HG03439 (cell line): ENCODE measurements at regions not wholly inside any gene's neighbourhood (a gene's known extent, or its start where the extent isn't known, plus 50 kb on each side); places are given as distances from the start of the nearest gene placed in this dataset.

Experiments
- ATAC-seq: cut with Tn5 transposase; IDR thresholded peaks from one replicate; pipeline ENCODE4 v1.9.1; 2021; ENCODE audit warnings: mild to moderate bottlenecking, moderate library complexity; ENCODE audit not compliant: unreplicated experiment

DNA sequence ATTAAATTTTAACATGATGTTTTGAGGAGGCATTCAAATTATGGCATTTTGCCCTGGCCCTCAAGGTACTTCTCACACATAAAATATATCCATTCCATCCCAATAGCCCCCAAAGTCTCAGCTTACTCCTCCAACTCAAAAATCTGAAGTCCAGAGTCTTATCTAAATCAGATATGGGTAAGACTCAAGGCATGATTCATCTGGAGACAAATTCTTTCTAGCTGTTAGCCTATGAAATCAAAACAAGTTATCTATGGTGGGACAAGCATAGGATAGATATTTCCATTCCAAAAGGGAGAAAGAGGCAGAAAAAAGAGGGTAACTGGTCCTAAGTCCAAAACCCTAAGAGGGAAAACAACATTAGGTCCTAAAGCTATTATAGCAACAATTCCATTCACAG, 408.4 kb downstream of the ZNF608 start:
- no peak for ATAC-seq

DNA sequence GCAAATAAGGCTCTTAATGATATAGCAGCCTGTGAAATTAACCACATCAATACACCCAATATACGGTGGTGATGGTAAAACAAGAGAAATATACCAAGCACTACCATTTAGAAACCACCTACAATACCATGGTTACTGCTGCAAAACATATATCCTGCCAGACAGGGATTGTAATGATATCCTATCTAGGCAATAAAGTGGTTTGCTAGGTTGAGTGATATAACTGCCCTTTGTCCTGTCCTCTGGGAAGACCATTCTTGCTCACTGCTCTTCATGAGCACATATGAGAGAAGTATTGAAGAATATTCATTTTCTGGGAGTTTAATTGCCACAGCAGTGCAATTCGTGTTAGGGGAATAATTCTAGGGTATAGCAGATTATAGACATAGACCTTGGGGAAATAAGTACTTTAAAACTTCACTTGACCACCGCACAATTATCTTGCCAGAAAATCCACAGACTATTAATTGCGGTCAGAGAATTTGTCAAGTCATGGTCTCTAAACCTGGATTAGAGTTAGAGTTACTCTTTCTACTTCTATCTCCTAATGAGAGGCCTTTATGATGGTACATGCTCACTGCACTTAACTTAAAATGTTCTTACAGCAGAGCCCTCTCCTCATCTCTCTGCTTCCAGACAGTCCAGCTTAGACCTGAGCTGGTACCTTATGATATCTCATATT, 413.0 kb downstream of the ZNF608 start:
- ATAC-seq: no peak

DNA sequence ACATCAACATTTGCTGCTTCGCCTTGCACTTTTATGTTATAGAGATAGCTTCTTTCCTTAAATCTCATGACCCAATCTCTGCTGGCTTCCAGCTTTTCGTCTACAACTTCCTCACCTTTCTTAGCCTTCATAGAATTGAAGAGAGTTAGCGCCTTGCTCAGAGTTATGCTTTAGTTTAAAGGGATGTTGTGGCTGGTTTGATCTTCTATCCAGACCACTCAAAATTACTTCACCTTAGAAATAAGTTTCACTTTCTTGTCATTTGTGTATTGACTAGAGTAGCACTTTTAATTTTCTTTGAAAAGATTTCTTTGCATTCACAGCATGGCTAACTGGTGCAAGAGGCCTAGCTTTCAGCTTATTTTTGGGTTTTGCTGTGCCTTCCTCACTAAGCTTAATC, 414.2 kb downstream of the ZNF608 start:
- no peak for ATAC-seq

DNA sequence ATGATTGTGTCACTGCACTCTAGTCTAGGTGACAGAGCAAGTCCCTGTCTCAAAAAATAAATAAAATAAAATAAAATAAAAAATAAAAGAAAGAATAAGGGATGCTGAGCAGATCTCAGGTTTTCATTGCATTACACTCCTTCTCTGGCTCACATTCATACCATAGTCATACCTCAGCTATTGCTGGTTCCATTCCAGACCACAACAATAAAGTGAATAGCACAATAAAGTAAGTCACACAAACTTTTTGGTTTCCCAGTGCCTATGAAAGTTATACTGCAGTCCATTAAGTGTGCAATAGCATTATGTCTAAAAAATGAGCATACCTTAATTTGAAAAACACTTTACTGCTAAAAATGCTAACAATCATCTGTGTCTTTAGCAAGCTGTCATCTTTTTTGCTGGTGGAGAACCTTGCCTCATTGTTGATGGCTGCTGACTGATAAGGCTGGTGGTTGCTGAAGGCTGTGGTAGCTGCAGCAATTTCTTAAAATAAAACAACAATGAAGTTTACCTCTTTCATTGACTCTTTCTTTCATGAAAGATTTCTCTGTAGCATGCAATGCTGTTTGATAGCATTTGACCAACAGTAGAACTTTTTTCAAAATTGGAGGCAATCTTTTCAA, 415.7 kb downstream of the ZNF608 start:
- ATAC-seq: no peak

DNA sequence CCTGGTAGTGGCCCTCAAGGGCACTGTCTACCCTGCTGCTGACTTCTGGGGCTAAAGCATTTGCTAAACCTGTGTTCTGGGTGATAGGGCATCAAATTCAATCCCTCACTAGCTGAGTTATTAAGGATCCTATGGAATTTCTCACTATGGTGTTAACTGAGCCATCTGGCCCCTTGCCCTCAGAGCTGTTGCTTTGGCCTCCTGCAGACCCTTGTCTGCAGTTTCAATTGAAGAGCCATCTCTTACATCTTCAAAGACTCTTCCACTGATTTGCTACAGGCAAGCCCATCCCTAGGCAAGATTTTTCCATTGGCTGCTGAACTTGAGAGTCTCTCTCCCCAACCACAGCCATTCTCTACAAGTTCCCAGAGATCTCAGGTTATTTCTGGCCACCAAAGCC, 418.2 kb downstream of the ZNF608 start:
- no peak for ATAC-seq

DNA sequence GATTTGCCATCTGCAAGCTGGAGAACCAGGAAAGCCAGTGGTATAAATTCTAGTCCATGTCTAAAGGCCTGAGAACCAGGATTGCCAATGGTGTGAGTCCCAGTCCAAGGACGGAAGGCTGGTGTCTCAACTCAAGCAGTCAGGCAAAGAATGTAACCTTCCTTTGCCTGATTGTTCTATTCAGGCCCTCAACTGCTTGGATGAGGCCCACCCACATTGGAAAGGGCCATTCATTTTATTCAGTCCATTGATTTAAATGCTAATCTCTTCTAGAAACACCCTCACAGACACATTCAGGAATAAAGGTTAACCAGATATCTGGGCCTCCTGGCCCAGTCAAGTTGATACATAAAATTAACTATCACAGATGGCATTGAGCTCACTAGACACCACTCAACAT, 427.8 kb downstream of the ZNF608 start:
- ATAC-seq: no peak

DNA sequence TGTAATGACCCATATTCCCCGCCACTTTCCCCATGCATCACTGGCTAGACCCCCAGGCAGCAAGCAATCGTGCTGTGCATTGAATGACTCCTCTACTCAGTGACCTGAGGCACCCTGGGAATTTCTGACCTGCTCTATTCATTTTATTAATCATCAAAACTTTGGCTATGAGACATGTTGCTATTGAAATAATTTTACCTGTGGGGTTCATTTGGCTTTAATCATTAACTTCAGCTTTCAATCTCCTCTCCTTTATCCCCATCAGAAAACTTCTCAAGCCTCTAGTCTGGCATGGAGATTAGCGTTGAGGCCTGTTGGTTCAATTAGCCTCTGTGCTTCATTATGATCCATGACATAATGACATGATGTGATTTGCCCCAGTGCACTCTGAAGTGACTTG, 429.0 kb downstream of the ZNF608 start:
- ATAC-seq: no peak

DNA sequence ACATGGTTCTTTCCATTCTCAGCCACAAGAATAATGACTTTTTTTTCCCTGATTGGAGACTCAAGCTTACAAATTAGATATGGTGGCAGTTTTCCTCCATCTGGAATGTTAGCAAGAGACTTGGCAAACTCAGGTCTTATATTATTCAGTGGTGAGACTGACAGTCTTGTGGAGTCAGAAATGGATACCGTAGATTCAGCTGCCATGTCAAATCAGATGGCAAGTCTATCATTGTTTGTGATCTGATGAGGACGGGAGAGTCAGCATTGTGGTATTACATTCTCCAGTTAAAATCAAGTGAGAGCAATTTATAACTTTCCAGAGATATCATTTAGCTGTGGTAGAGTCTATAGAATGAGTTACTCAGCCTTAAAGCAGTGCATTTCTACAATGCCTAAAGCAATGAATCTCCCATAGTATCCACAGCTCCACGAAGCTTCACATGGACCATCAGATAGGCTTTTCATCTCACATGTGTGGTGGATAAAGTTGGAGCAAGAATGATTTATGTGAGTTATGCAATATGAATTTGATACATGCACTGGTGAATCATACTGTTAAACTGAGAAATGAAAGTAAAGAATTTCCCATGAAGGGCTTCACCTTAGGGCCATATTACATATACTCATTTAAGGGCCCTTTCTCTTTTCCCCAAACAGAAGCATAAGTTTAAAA, 430.6 kb downstream of the ZNF608 start:
- ATAC-seq: no peak

DNA sequence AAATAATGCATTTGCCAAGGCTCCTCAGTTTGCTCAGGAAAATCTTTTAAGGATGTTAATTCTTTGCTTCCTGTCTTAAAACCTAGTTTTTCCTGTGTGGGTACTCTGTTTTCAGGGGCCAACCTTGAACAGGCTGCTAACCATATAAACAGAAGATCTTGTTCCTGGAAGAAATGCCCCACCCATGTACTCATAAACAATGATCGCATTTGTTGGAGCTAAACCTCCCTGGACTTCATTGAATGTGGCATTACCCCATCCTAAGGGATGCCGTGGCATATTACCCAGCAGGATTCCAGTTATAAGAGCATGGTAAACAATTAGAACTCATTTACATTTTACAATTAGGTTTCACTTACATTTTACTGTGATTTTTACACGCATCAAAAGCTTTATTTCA, 436.0 kb downstream of the ZNF608 start:
- ATAC-seq: no peak

DNA sequence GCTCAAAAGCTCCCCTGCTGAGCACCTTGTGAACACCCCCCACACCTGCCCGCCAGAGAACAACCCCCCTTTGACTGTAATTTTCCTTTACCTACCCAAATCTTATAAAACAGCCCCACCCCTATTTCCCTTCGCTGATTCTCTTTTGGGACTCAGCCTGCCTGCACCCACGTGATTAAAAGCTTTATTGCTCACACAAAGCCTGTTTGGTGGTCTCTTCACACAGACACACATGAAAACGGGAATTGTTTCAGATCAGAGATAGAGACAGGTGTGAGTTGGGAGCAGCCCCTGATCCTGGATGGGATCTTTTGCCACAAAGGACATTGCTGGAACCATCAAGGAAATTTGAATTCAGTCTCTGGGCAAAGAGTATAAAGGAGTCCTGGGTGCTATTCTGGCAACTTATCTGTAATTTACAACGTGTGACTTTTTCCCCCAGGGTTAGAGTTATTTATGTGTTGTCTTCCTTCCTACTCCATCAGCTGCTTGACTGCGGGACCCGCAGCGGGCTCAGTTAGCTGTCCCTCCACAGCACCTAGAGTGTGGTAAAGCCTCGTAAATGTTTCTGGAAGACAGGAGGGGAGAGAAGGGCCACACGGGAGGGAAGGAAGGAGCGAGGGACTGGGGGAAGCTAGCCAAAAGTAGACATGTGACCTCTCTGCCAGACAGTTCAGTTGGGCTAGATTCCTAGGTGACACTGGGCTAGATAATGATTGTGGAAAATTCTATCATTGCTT, 437.0 kb downstream of the ZNF608 start:
- no peak for ATAC-seq

DNA sequence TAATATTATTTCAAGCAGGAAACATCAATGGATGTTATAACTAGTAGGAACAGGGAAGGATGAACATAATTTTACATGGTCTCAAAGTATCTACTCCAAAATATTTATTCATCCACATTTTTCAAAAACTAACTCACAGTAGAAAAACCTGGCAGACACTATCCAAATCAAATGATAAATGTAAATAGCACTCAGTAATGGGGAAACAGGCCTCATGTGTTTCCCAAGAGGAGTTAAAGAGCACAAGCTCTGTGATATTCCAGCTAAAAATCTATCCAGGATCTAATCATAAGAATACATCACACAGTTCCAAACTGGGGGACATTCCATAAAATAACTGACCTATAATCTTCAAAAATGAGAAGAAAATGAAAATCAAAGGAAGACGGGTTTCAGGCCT, 443.1 kb downstream of the ZNF608 start:
- ATAC-seq: no peak

DNA sequence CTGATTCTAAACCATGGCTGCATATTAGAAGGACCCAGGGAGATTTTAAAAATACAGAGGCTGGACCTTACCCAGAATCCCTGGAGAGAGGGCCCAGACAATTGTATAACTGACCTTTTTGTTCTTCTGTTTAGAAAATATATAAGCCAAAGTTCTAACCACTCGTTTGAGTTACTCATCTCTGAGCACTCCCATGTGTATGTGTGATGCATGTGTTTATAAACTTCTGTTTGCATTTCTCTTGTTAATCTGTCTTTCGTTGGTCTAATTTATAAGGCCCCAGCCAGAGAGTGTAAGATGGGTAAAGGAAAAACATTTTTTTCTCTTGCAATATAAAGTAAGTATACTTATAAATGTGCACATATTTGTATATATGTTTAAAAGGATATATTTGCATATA, 443.9 kb downstream of the ZNF608 start:
- ATAC-seq: no peak

DNA sequence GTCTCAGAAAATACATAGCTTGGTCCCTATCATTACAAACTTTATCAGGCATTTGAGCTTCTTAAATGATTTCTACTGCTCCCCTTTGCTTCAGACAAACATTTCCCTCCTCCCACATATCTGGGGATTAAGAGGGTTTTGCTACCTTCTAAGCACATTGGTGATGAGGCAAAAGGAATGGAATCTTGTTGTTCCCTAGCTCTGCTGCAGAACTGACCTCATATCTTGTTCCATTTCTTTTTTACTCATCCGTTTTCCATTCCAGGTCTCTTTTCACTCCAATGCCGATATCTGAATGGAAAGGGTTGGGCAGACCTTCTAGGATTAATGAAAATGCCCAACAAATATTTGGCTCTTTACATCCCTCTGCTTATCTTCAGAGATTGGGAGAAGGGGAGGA, 444.6 kb downstream of the ZNF608 start:
- ATAC-seq: no peak

DNA sequence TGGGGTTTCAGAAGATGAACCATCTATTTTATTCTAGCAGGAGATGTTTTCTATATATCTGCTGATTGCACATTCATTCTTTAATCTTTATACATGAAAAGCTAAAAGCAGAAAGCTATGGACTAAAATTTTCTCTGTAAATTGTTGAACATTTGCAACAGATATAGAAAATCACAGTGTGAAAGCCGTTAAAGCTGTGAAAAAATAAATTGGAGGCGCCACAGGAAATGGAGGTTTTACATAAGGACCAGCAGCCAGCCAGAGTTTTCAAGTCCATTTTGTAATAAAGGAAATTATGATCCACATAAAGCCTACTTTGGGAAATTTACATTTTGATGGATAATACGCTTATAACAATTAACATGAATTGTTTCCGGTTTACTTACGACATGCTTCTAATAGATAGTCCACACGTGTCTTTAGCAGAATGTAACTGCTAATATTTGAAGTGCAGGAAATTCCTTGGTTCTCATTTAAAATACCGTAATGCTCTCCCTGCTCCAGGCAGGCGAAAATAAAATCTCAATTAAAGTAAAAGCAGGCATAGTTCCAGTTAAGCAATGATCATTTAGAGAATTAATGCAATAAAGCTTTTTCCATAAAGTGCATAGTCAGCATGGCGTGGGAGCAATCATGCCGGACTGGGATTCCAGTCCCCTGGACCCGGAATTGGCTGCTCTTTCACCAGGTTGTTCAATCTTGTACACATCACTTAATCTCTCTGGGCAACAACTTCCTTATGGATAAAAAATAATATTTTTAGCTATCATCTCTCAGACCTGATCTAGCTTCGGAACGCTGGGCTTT, 445.4 kb downstream of the ZNF608 start:
- ATAC-seq: no peak

DNA sequence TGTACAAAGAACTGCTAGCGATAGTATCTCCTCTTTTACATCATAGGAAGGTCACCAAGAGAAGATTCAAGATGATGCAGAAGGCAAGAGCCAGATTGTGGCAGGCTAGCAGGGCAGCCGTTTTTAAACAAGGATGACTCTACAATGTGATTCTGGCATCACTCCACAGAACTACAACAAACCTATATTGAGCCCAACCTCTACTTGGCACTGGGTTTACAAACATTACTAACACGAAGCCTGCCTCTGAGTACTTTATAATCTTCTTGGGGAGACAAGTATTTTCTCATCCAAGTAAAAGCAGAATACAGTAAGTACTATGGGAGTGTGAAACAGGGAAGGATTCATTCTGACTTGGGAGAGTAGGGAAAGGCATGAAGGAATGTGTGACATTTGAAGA, 448.6 kb downstream of the ZNF608 start:
- ATAC-seq: no peak

DNA sequence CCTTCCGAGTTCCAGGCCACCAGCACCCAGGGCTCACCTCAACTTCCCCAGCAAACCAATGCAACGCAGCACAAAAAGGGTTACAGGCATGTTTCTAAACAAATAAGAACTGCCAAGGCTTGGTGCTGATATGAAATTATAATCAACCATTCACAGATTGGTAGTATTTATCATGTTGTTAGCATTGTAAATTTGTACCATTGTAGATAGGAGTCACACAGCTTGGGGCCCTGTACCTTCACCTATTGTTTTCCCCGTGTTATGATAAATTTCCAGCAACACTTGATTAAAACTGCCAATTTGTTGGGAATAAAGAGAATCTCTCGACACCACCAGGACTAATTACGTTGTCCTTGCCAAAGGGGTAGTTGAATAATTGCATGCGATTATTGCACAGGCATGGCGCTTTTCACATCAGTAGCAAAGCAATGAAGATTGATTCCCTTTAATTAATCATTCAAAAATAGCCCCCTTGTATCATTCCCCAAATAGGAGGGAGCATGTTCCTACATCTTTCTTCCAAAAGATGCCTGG, 454.1 kb downstream of the ZNF608 start:
- ATAC-seq: no peak

DNA sequence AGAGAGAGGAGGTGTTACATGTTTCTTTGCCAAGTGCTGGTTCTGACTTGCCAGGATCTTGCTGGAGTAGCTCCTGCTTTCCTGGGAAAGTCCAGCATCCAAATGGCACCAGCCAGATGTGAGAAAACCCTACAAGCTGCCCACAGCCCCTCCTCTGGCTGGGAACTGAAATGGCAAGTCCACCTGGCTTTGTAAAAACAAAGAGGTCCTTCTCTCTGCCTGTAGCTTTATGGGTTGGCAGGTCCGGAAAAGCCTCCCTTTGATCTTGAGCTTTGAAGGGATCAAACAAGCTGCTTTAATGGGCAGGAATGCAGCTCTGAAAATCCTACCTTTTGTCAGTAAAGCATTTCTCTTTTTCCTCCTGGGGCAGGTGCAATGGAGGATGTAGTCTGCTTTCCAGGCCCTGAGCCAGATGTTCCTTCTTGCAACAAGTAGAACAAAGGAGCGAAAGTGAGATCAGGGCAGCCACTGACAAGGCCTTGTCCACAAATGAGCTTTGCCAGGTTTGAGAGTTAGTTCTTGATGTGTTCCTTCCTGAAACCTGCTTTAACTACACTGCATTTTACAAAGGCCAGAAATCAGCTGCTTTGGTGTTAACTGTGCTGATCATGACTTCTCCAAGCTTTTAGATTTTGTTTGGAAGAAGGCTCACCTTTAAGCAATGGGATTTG, 456.7 kb downstream of the ZNF608 start:
- no peak for ATAC-seq

DNA sequence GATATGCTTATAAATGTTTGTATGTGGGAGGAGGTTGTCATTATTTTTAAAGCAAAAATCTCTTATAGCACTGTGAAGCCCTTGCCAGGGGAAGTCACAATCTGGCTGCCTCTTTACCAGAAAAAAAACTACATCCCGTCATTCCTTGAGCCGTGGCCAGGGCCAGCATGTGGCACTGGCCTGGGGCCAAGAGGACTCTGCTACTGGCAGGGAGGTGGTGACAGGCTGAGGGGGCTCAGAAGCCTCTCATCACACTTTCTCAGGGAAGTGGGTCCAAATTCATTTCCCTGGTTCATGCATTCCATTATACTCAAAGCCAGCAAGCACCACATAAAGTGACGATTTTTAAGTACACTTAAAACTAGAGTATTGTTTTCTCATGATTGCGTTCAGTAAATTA, 457.3 kb downstream of the ZNF608 start:
- ATAC-seq: no peak

DNA sequence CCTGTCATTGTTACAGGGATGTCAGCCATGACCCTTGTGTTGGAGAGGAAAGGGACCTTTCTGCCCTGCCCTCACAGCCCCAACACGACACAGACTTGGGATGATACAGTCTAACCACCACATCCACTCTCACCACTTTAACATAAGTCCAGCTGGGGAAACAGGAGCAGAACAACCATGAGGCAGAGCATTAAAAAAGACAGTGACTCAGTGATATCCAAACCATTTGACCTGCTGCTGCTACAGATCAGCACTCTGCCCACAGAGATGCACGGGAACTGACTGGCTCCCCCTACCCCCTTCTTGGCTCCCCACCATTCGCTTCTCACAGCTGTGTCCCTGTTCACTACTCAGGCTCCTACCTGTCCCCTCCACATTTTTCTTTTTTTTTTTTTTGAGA, 458.6 kb downstream of the ZNF608 start:
- ATAC-seq: no peak

DNA sequence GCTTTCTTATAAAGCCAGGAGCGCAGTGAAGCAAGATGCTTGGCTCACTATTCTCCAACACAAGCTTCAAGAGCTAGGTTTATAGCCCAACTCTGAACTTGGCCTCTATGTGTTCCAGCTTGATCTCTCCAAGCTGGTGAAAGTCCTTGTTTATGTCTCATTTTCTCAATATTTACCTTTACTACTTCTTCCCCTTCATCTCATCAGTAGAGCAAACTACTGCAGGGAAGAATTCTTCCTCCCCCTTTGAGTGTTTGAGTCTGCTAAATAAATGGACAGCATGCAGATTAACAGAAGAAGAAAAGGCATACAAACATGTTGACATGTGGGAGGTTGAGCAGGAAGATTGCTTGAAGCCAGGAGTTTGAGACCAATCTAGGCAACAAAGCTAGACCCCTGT, 460.7 kb downstream of the ZNF608 start:
- no peak for ATAC-seq
